ENCODE measurements at regions not wholly inside any gene's neighbourhood (a gene's known extent, or its start where the extent isn't known, plus 50 kb on each side); places are given as distances from the start of the nearest gene placed in this dataset.

DNA sequence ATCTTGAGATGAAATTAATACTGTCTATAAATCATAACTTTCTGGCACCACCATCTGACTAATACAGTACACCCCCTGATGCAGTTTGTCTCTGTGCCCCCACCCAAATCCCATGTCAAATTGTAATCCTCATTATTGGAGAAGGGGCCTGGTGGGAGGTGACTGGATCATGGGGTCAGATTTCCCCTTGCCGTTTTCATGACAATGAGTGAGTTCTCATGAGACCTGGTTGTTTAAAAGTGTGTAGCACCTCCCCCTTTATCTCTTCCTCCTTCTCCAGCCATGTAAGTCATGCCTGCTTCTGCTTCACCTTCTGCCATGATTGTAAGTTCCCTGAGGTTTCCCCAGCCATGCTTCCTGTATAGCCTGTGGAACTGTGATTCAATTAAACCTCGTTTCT lies 78.7 kb upstream of the CDH6 start:
- TF ChIP-seq, protein P1, sequence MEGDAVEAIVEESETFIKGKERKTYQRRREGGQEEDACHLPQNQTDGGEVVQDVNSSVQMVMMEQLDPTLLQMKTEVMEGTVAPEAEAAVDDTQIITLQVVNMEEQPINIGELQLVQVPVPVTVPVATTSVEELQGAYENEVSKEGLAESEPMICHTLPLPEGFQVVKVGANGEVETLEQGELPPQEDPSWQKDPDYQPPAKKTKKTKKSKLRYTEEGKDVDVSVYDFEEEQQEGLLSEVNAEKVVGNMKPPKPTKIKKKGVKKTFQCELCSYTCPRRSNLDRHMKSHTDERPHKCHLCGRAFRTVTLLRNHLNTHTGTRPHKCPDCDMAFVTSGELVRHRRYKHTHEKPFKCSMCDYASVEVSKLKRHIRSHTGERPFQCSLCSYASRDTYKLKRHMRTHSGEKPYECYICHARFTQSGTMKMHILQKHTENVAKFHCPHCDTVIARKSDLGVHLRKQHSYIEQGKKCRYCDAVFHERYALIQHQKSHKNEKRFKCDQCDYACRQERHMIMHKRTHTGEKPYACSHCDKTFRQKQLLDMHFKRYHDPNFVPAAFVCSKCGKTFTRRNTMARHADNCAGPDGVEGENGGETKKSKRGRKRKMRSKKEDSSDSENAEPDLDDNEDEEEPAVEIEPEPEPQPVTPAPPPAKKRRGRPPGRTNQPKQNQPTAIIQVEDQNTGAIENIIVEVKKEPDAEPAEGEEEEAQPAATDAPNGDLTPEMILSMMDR (IDR thresholded peaks at IDR 0.05; ENCODE audit: borderline replicate concordance, extremely low read depth, low read length, poor library complexity, severe bottlenecking), result no peak
- TF ChIP-seq EZH2 (IDR thresholded peaks at IDR 0.05; ENCODE audit: borderline replicate concordance, low read depth, low read length, severe bottlenecking), result no peak

Measured in DND-41 (cell line).